Type B pancreatic cell (in vitro differentiated cells): ENCODE measurements at regions not wholly inside any gene's neighbourhood (a gene's known extent, or its start where the extent isn't known, plus 50 kb on each side); places are given as distances from the start of the nearest gene placed in this dataset.
A peak's percentile ranks its signal among the peaks of the same experiment; 100 is the strongest.

Experiments
- DNase-seq: peaks from one replicate; pipeline ENCODE4 v3.0.0; 2021; ENCODE audit warnings: mixed read lengths; ENCODE audit not compliant: unreplicated experiment; ENCODE audit errors: extremely low spot score
- H3K27ac Mint-ChIP-seq: 2 replicates; pipeline ENCODE4 v1.8.0; 2021; ENCODE audit warnings: mild to moderate bottlenecking, mixed read lengths
- H3K27me3 Mint-ChIP-seq: 2 replicates; pipeline ENCODE4 v1.8.0; 2021; ENCODE audit warnings: mixed read lengths
- H3K36me3 Mint-ChIP-seq: 2 replicates; pipeline ENCODE4 v1.8.0; 2021; ENCODE audit warnings: mixed read lengths
- H3K4me1 Mint-ChIP-seq: one replicate; pipeline ENCODE4 v1.8.0; 2021; ENCODE audit warnings: mixed read lengths; ENCODE audit not compliant: unreplicated experiment
- H3K4me3 Mint-ChIP-seq: 2 replicates; pipeline ENCODE4 v1.8.0; 2021; ENCODE audit warnings: mild to moderate bottlenecking, mixed read lengths
- H3K9me3 Mint-ChIP-seq: 2 replicates; pipeline ENCODE4 v1.8.0; 2021; ENCODE audit warnings: mixed read lengths
- CTCF ChIP-seq: fragments of 200-600 bp; sonication (generic); conservative IDR thresholded peaks from 2 replicates; pipeline ENCODE4 v1.5.0; 2021; ENCODE audit warnings: antibody characterized with exemption, mild to moderate bottlenecking

DNA sequence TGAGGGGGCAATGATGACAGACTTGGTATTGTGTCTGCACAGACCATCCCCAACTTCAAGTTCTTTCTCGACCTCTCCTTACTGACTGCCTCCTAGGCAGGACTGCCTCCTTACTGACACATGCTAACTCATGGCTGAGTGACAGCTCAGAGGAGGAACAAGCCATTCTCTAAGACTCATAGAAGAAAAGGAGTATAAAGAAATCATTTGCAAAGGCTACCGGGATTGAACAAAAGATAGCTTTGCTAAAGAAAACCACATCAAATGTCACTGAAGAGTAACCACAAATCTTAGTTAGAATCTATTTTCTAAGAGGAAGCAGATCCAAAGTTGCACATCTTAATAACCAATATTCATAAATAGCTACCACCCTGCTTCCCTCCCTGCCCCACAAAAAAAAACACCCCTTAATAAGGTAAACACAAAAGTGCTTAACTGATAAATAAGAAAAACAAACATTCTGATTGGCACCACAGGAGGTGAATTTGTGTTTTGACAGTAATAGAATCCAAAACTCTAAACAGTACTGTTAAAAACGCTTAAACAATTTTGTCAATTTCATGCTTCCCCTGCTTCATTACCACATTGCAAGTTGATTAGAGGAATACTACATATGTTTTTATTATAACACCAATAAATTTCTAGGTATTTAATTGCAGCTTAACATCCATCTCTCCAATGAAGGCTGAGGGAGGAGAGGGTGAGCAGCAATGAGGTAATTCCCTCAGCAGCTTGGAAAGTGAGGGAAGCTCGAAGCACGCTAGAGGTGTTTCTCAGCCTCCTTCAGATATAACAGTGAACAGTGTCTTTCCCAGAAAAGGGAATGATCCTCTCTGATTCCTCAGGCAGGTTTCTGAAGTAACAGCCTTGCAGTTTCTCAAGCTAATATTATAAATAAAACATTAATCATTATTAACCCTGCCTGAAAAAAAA, 160.0 kb downstream of the HNRNPD start:
- no peaks in the 10 kb centered on the region for H3K36me3 Mint-ChIP-seq
- H3K27ac Mint-ChIP-seq: no peak overlapping the region
- no peak overlapping the region for H3K4me3 Mint-ChIP-seq
- H3K9me3 Mint-ChIP-seq: no peaks in the 10 kb centered on the region
- H3K27me3 Mint-ChIP-seq: peaks cover 17% of the 10 kb centered on the region
- no peak for TF ChIP-seq CTCF
- DNase-seq: no peak
- H3K4me1 Mint-ChIP-seq: no peaks in the 10 kb centered on the region

- no peaks in the 10 kb centered on the region for H3K36me3 Mint-ChIP-seq
- peak; percentile 84 for TF ChIP-seq CTCF
- peaks cover 8% of the 10 kb centered on the region for H3K9me3 Mint-ChIP-seq
- no peak for DNase-seq
- no peak overlapping the region for H3K27ac Mint-ChIP-seq
- no peak overlapping the region for H3K4me3 Mint-ChIP-seq
- H3K27me3 Mint-ChIP-seq: peaks cover 3% of the 10 kb centered on the region
- H3K4me1 Mint-ChIP-seq: peaks cover 8% of the 10 kb centered on the region
These were observed 171.8 kb downstream of the HNRNPD start for GRCh38 chr4:82201805-82202641.

GRCh38 chr4:82201303-82201702, 172.5 kb downstream of the HNRNPD start:
- DNase-seq: no peak
- TF ChIP-seq CTCF: no peak
- no peak overlapping the region for H3K4me3 Mint-ChIP-seq
- H3K27ac Mint-ChIP-seq: no peak overlapping the region
- H3K9me3 Mint-ChIP-seq: peaks cover 2% of the 10 kb centered on the region
- peaks cover 3% of the 10 kb centered on the region for H3K27me3 Mint-ChIP-seq
- H3K36me3 Mint-ChIP-seq: no peaks in the 10 kb centered on the region
- H3K4me1 Mint-ChIP-seq: peaks cover 8% of the 10 kb centered on the region

GRCh38 chr4:82200046-82200445, 173.7 kb downstream of the HNRNPD start:
- Mint-ChIP-seq H3K9me3 (no peaks in the 10 kb centered on the region), H3K36me3 (no peaks in the 10 kb centered on the region), H3K4me1 (peaks cover 8% of the 10 kb centered on the region), H3K4me3 (no peak overlapping the region), H3K27me3 (peaks cover 3% of the 10 kb centered on the region), H3K27ac (no peak overlapping the region)
- TF ChIP-seq CTCF: no peak
- DNase-seq: no peak

GRCh38 chr4:82194329-82194728, 179.5 kb downstream of the HNRNPD start:
- no peak for TF ChIP-seq CTCF
- DNase-seq: no peak
- H3K4me3 Mint-ChIP-seq: no peak overlapping the region
- peaks cover 5% of the 10 kb centered on the region for H3K4me1 Mint-ChIP-seq
- no peaks in the 10 kb centered on the region for H3K9me3 Mint-ChIP-seq
- no peak overlapping the region for H3K27ac Mint-ChIP-seq
- no peaks in the 10 kb centered on the region for H3K27me3 Mint-ChIP-seq
- H3K36me3 Mint-ChIP-seq: no peaks in the 10 kb centered on the region
